NCI-H2227 (cell line): ENCODE measurements at regions not wholly inside any gene's neighbourhood (a gene's known extent, or its start where the extent isn't known, plus 50 kb on each side); places are given as distances from the start of the nearest gene placed in this dataset.
A peak's percentile ranks its signal among the peaks of the same experiment; 100 is the strongest.

Source experiments
- DNase-seq: peaks from one replicate; lab custom pipeline; 2025; ENCODE audit not compliant: unreplicated experiment; lab: John Stamatoyannopoulos, UW

GRCh38 chr3:159798951-159799350, 189.7 kb upstream of the IL12A start:
- no peak for DNase-seq

GRCh38 chr3:159800434-159801155, 188.0 kb upstream of the IL12A start:
- no peak for DNase-seq

GRCh38 chr3:159802864-159803263, 185.8 kb upstream of the IL12A start:
- DNase-seq: no peak

- DNase-seq: no peak
These were observed 185.2 kb upstream of the IL12A start for GRCh38 chr3:159803459-159803858.

GRCh38 chr3:159804726-159805410, 183.8 kb upstream of the IL12A start:
- peak; percentile 76 for DNase-seq

GRCh38 chr3:159805411-159805772, 183.2 kb upstream of the IL12A start:
- no peak for DNase-seq

- no peak for DNase-seq
These were observed 182.2 kb upstream of the IL12A start for GRCh38 chr3:159806412-159806811.

GRCh38 chr3:159807137-159808040, 181.2 kb upstream of the IL12A start:
- DNase-seq: no peak

GRCh38 chr3:159813822-159814531, 174.7 kb upstream of the IL12A start:
- no peak for DNase-seq

- no peak for DNase-seq
These were observed 172.1 kb upstream of the IL12A start for GRCh38 chr3:159816512-159816911.

- DNase-seq: no peak
These were observed 171.5 kb upstream of the IL12A start for GRCh38 chr3:159817126-159817525.

- DNase-seq: no peak
These were observed 171.1 kb upstream of the IL12A start for GRCh38 chr3:159817571-159817970.

GRCh38 chr3:159818399-159818798, 170.2 kb upstream of the IL12A start:
- no peak for DNase-seq

GRCh38 chr3:159818997-159819500, 169.6 kb upstream of the IL12A start:
- DNase-seq: no peak

- DNase-seq: no peak
These were observed 169.0 kb upstream of the IL12A start for GRCh38 chr3:159819676-159820075.

GRCh38 chr3:159821110-159821509, 167.5 kb upstream of the IL12A start:
- no peak for DNase-seq

- DNase-seq: no peak
These were observed 166.9 kb upstream of the IL12A start for GRCh38 chr3:159821736-159822135.

GRCh38 chr3:159823780-159824179, 164.9 kb upstream of the IL12A start:
- DNase-seq: no peak

- no peak for DNase-seq
These were observed 164.3 kb upstream of the IL12A start for GRCh38 chr3:159824333-159824732.

- no peak for DNase-seq
These were observed 163.3 kb upstream of the IL12A start for GRCh38 chr3:159825216-159825854.
